ENCODE measurements at regions not wholly inside any gene's neighbourhood (a gene's known extent, or its start where the extent isn't known, plus 50 kb on each side); places are given as distances from the start of the nearest gene placed in this dataset.
"Not testable (repeated sequence)": the region's sequence is repeated elsewhere in the genome, so short reads cannot be mapped to it uniquely, and the experiment has no call there.

- H3K27me3 ChIP-seq (replicated peaks; ENCODE audit: control insufficient read depth, insufficient read depth, low read length), result no peaks in the 10 kb centered on the region
- no peak for TF ChIP-seq CTCF (IDR thresholded peaks at IDR 0.05; ENCODE audit: insufficient read depth, low read length, poor library complexity, severe bottlenecking)
- DNase-seq (ENCODE audit: extremely low read depth, insufficient read length), result no peak
- no peaks in the 10 kb centered on the region for H3K36me3 ChIP-seq (ENCODE audit: control insufficient read depth, insufficient read depth, low read length)
- H3K4me3 ChIP-seq (replicated peaks; ENCODE audit: low read depth, low read length), result no peak overlapping the region
These were observed 324.5 kb upstream of the PTGER4 start for GRCh38 chr5:40355181-40355580.

GRCh38 chr5:40354171-40354570, 325.5 kb upstream of the PTGER4 start:
- no peaks in the 10 kb centered on the region for H3K36me3 ChIP-seq (ENCODE audit: control insufficient read depth, insufficient read depth, low read length)
- no peak for DNase-seq (ENCODE audit: extremely low read depth, insufficient read length)
- no peak overlapping the region for H3K4me3 ChIP-seq (replicated peaks; ENCODE audit: low read depth, low read length)
- H3K27me3 ChIP-seq (replicated peaks; ENCODE audit: control insufficient read depth, insufficient read depth, low read length), result no peaks in the 10 kb centered on the region
- no peak for TF ChIP-seq CTCF (IDR thresholded peaks at IDR 0.05; ENCODE audit: insufficient read depth, low read length, poor library complexity, severe bottlenecking)

GRCh38 chr5:40353442-40353841, 326.3 kb upstream of the PTGER4 start:
- H3K4me3 ChIP-seq (replicated peaks; ENCODE audit: low read depth, low read length), result no peak overlapping the region
- H3K36me3 ChIP-seq (ENCODE audit: control insufficient read depth, insufficient read depth, low read length), result no peaks in the 10 kb centered on the region
- TF ChIP-seq CTCF (IDR thresholded peaks at IDR 0.05; ENCODE audit: insufficient read depth, low read length, poor library complexity, severe bottlenecking), result no peak
- no peak for DNase-seq (ENCODE audit: extremely low read depth, insufficient read length)
- H3K27me3 ChIP-seq (replicated peaks; ENCODE audit: control insufficient read depth, insufficient read depth, low read length), result no peaks in the 10 kb centered on the region

DNA sequence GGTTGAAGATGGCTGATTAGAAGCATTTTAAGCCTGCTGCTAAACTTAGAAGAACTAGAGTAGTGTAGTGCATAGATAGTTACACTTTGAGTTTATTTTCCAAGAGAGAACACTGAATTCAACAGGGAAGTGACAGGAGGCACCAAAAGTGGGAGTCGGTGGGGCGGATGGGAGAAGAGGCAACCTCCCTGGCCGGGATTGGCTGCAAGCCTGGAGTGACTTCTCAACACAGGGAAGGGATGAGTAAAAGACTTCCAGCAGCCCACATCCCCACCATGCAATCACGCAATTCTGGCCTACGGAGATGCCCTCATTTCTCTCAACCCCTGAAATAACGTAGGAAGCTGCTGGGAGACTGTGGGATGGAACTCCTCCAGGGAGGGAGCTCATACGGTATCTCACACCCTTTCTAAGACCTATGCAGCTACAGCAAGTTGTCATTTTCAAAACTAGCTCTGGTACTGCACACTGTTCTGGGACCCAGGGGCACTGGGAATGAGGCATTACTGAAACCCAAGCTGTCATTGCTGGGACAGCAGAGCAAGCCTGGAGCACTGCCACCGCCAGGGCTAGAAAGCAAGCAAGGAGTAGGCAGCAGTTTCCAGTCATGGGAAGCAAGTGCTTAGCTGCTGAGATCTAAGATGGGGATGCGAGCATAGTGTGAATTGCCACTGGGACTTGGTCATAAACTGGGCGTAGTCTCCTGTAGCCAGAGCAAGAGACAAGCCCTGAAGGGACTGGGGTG, 331.6 kb upstream of the PTGER4 start:
- no peak for TF ChIP-seq CTCF (IDR thresholded peaks at IDR 0.05; ENCODE audit: insufficient read depth, low read length, poor library complexity, severe bottlenecking)
- Histone ChIP-seq H3K36me3 (ENCODE audit: control insufficient read depth, insufficient read depth, low read length) (no peaks in the 10 kb centered on the region), H3K4me3 (replicated peaks; ENCODE audit: low read depth, low read length) (no peak overlapping the region), H3K27me3 (replicated peaks; ENCODE audit: control insufficient read depth, insufficient read depth, low read length) (no peaks in the 10 kb centered on the region)
- no peak for DNase-seq (ENCODE audit: extremely low read depth, insufficient read length)

GRCh38 chr5:40346901-40347300, 332.8 kb upstream of the PTGER4 start:
- Histone ChIP-seq H3K27me3 (replicated peaks; ENCODE audit: control insufficient read depth, insufficient read depth, low read length) (no peaks in the 10 kb centered on the region), H3K4me3 (replicated peaks; ENCODE audit: low read depth, low read length) (no peak overlapping the region), H3K36me3 (ENCODE audit: control insufficient read depth, insufficient read depth, low read length) (no peaks in the 10 kb centered on the region)
- DNase-seq (ENCODE audit: extremely low read depth, insufficient read length), result no peak
- no peak for TF ChIP-seq CTCF (IDR thresholded peaks at IDR 0.05; ENCODE audit: insufficient read depth, low read length, poor library complexity, severe bottlenecking)

GRCh38 chr5:40338434-40338833, 341.3 kb upstream of the PTGER4 start:
- not testable (repeated sequence) for DNase-seq (ENCODE audit: extremely low read depth, insufficient read length); H3K36me3 ChIP-seq (ENCODE audit: control insufficient read depth, insufficient read depth, low read length); H3K27me3 ChIP-seq (replicated peaks; ENCODE audit: control insufficient read depth, insufficient read depth, low read length); H3K4me3 ChIP-seq (replicated peaks; ENCODE audit: low read depth, low read length)
